H9 (cell line): ENCODE measurements at regions not wholly inside any gene's neighbourhood (a gene's known extent, or its start where the extent isn't known, plus 50 kb on each side); places are given as distances from the start of the nearest gene placed in this dataset.

ENCODE experiments used
- DNase-seq: peaks from one replicate; pipeline ENCODE4 v3.0.0-alpha.2; 2017
- H2AFZ ChIP-seq: one replicate; pipeline ENCODE4 v1.6.1; 2013; ENCODE audit warnings: mild to moderate bottlenecking, low read length, control low read depth, moderate library complexity
- H2AK5ac ChIP-seq: 2 replicates; pipeline ENCODE4 v1.6.1; 2013; ENCODE audit warnings: low read length, control low read depth, mixed read lengths; ENCODE audit not compliant: insufficient read length
- H2BK120ac ChIP-seq: one replicate; pipeline ENCODE4 v1.6.1; 2013; ENCODE audit warnings: low read depth, mild to moderate bottlenecking, low read length, control low read depth, inconsistent platforms; ENCODE audit not compliant: poor library complexity, severe bottlenecking
- H2BK12ac ChIP-seq: 2 replicates; pipeline ENCODE4 v1.6.1; 2013; ENCODE audit warnings: low read length, control low read depth, mixed read lengths, low read depth; ENCODE audit not compliant: insufficient read length
- H2BK15ac ChIP-seq: 2 replicates; pipeline ENCODE4 v1.6.1; 2013; ENCODE audit warnings: low read depth, low read length, control low read depth
- H2BK20ac ChIP-seq: one replicate; pipeline ENCODE4 v1.6.1; 2013; ENCODE audit warnings: low read depth, mild to moderate bottlenecking, low read length, control low read depth, inconsistent platforms; ENCODE audit not compliant: poor library complexity, severe bottlenecking
- H2BK5ac ChIP-seq: 2 replicates; pipeline ENCODE4 v1.6.1; 2013; ENCODE audit warnings: low read length, control low read depth, mixed read lengths; ENCODE audit not compliant: insufficient read length
- H3K14ac ChIP-seq: 2 replicates; pipeline ENCODE4 v1.6.1; 2013; ENCODE audit warnings: low read length, control low read depth; ENCODE audit not compliant: insufficient read depth
- H3K18ac ChIP-seq: 2 replicates; pipeline ENCODE4 v1.6.1; 2013; ENCODE audit warnings: low read depth, mild to moderate bottlenecking, mixed read lengths, low read length, control low read depth; ENCODE audit not compliant: insufficient read length
- H3K23ac ChIP-seq: 2 replicates; pipeline ENCODE4 v1.6.1; 2013; ENCODE audit warnings: low read length, control low read depth, mixed read lengths, low read depth; ENCODE audit not compliant: insufficient read length
- H3K23me2 ChIP-seq: 2 replicates; pipeline ENCODE4 v1.6.1; 2013; ENCODE audit warnings: low read depth, mild to moderate bottlenecking, mixed read lengths, low read length, control low read depth; ENCODE audit not compliant: insufficient read length, poor library complexity, severe bottlenecking
- H3K27ac ChIP-seq: 2 replicates; pipeline ENCODE4 v1.5.1; 2013; ENCODE audit warnings: low read length, control low read depth, mixed read lengths, low read depth; ENCODE audit not compliant: insufficient read length
- H3K27me3 ChIP-seq: 2 replicates; pipeline ENCODE4 v1.6.1; 2013; ENCODE audit warnings: low read length, control low read depth, inconsistent platforms; ENCODE audit not compliant: insufficient read depth
- H3K4ac ChIP-seq: 2 replicates; pipeline ENCODE4 v1.6.1; 2013; ENCODE audit warnings: low read depth, mild to moderate bottlenecking, control low read depth, inconsistent platforms, low read length, moderate library complexity
- H3K4me1 ChIP-seq: 2 replicates; pipeline ENCODE4 v1.6.1; 2013; ENCODE audit warnings: low read length, control low read depth, inconsistent platforms; ENCODE audit not compliant: insufficient read depth
- H3K4me2 ChIP-seq: 2 replicates; pipeline ENCODE4 v1.6.1; 2013; ENCODE audit warnings: low read length, control low read depth, mixed read lengths; ENCODE audit not compliant: insufficient read length, insufficient read depth
- H3K56ac ChIP-seq: 2 replicates; pipeline ENCODE4 v1.6.1; 2013; ENCODE audit warnings: low read depth, mild to moderate bottlenecking, mixed read lengths, low read length, control low read depth; ENCODE audit not compliant: insufficient read length
- H3K79me1 ChIP-seq: 2 replicates; pipeline ENCODE4 v1.6.1; 2013; ENCODE audit warnings: low read depth, mild to moderate bottlenecking, moderate library complexity, low read length, control low read depth, inconsistent platforms; ENCODE audit not compliant: insufficient read depth, poor library complexity, severe bottlenecking
- H3K79me2 ChIP-seq: 2 replicates; pipeline ENCODE4 v1.6.1; 2013; ENCODE audit warnings: low read length, control low read depth, inconsistent platforms; ENCODE audit not compliant: insufficient read depth
- H3K9ac ChIP-seq: 2 replicates; pipeline ENCODE4 v1.6.1; 2013; ENCODE audit warnings: low read length, control low read depth, mixed read lengths; ENCODE audit not compliant: insufficient read length; ENCODE audit errors: extremely low read depth
- H3K9me3 ChIP-seq: one replicate; pipeline ENCODE4 v1.6.1; 2013; ENCODE audit warnings: low read depth, low read length, inconsistent platforms; ENCODE audit not compliant: control insufficient read depth
- H3T11ph ChIP-seq: one replicate; pipeline ENCODE4 v1.6.1; 2013; ENCODE audit warnings: mild to moderate bottlenecking, low read length, control low read depth, inconsistent platforms
- H4K20me1 ChIP-seq: one replicate; pipeline ENCODE4 v1.6.1; 2013; ENCODE audit not compliant: control insufficient read depth, insufficient read length, insufficient read depth
- H4K5ac ChIP-seq: 2 replicates; pipeline ENCODE4 v1.6.1; 2013; ENCODE audit warnings: low read depth, mild to moderate bottlenecking, mixed read lengths, low read length, control low read depth; ENCODE audit not compliant: insufficient read length
- H4K8ac ChIP-seq: replicated peaks from 2 replicates; pipeline ENCODE4 v1.6.1; 2013; ENCODE audit warnings: low read length, control low read depth, mixed read lengths, low read depth; ENCODE audit not compliant: insufficient read length
- H4K91ac ChIP-seq: 2 replicates; pipeline ENCODE4 v1.6.1; 2013; ENCODE audit warnings: low read depth, mild to moderate bottlenecking, moderate library complexity, mixed read lengths, low read length, control low read depth; ENCODE audit not compliant: insufficient read length
- H3K27ac Mint-ChIP-seq, 3 experiments: 2 replicates in 2 of 3; 3 replicates in 1 of 3; pipeline ENCODE4 v1.8.0; 2020 to 2021; ENCODE audit warnings: mixed read lengths in 3 of 3, mild to moderate bottlenecking in 1 of 3, moderate library complexity in 1 of 3
- H3K27me3 Mint-ChIP-seq: 2 replicates; pipeline ENCODE4 v1.8.0; 2021; ENCODE audit warnings: low read depth, mild to moderate bottlenecking, moderate library complexity, mixed read lengths
- H3K36me3 Mint-ChIP-seq, 3 experiments: 2 replicates in 2 of 3; 3 replicates in 1 of 3; pipeline ENCODE4 v1.8.0; 2020 to 2021; ENCODE audit warnings: low read depth in 3 of 3, mixed read lengths in 3 of 3; ENCODE audit not compliant: insufficient read depth in 1 of 3
- H3K4me1 Mint-ChIP-seq, 2 experiments: 2 replicates each; pipeline ENCODE4 v1.8.0; 2020; ENCODE audit warnings: mixed read lengths in 2 of 2
- H3K4me3 Mint-ChIP-seq, 2 experiments: 2 replicates in 1 of 2; 3 replicates in 1 of 2; pipeline ENCODE4 v1.8.0; 2020 to 2021; ENCODE audit warnings: mild to moderate bottlenecking in 2 of 2, mixed read lengths in 2 of 2, moderate library complexity in 1 of 2
- H3K9me3 Mint-ChIP-seq, 2 experiments: 2 replicates in 1 of 2; 3 replicates in 1 of 2; pipeline ENCODE4 v1.8.0; 2020; ENCODE audit warnings: mild to moderate bottlenecking in 2 of 2, mixed read lengths in 2 of 2, moderate library complexity in 1 of 2
- WGBS: extraction: QIAGEN DNeasy Blood & Tissue Kit; methylation state at CpG from one replicate; pipeline ENCODE4 v1.1.7; 2013; ENCODE audit warnings: missing lambda C conversion rate, low lambda C conversion rate, mixed read lengths; ENCODE audit not compliant: insufficient read length; ENCODE audit errors: extremely low coverage; 5-methylcytosine and 5-hydroxymethylcytosine counted together
- TF ChIP-seq, protein P1 (sequence below): fragments of 200-600 bp; sonication (generic); conservative IDR thresholded peaks from 3 replicates; pipeline ENCODE4 v1.8.0; 2021; ENCODE audit warnings: antibody characterized with exemption, mild to moderate bottlenecking

DNA sequence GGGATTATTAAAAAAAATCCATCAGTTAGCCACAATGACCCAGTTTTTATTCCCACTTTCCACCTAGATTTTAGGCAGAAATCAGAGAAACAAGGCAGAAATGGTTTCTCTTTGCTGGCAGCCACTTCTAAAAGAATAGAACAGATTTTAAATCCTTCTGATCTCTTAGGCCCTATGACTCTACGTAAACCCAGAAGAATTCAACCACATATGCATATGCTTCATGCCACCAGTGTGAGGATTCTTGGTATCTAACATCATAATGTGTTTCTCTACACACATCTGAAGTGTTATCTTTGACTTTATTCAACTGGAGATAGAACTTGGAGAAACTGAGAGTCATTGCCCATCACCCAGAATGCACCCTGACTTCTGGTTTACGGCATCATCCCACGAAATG lies 128.7 kb upstream of the TANK start:
- Histone ChIP-seq H2AFZ (no peak overlapping the region), H2BK15ac (no peak overlapping the region), H3K23me2 (no peaks in the 10 kb centered on the region), H4K8ac (no peak overlapping the region), H3K14ac (no peak overlapping the region), H3K27ac (no peak overlapping the region), H3K4me2 (no peak overlapping the region), H3K9ac (no peak overlapping the region), H2AK5ac (no peak overlapping the region), H3K23ac (no peak overlapping the region), H4K5ac (no peak overlapping the region), H4K20me1 (no peaks in the 10 kb centered on the region), H3K18ac (no peak overlapping the region), H3K9me3 (no peaks in the 10 kb centered on the region), H3K27me3 (no peaks in the 10 kb centered on the region), H3K79me2 (no peaks in the 10 kb centered on the region), H3K56ac (no peak overlapping the region), H2BK120ac (no peak overlapping the region), H2BK20ac (no peak overlapping the region), H3T11ph (no peak overlapping the region), H2BK5ac (no peak overlapping the region), H2BK12ac (no peak overlapping the region), H3K4ac (no peak overlapping the region), H3K79me1 (no peaks in the 10 kb centered on the region), H3K4me1 (no peaks in the 10 kb centered on the region), H4K91ac (no peak overlapping the region)
- Mint-ChIP-seq H3K4me1 (no peaks in the 10 kb centered on the region), H3K9me3 (0 out of 5 replicates have a peak, but pooled peaks cover 2 to 3% of the 10 kb centered on the region in 2 experiments), H3K36me3 (no peaks in the 10 kb centered on the region), H3K27me3 (no peaks in the 10 kb centered on the region), H3K27ac (no peak overlapping the region), H3K4me3 (no peak overlapping the region)
- no peak for DNase-seq
- TF ChIP-seq, protein P1, sequence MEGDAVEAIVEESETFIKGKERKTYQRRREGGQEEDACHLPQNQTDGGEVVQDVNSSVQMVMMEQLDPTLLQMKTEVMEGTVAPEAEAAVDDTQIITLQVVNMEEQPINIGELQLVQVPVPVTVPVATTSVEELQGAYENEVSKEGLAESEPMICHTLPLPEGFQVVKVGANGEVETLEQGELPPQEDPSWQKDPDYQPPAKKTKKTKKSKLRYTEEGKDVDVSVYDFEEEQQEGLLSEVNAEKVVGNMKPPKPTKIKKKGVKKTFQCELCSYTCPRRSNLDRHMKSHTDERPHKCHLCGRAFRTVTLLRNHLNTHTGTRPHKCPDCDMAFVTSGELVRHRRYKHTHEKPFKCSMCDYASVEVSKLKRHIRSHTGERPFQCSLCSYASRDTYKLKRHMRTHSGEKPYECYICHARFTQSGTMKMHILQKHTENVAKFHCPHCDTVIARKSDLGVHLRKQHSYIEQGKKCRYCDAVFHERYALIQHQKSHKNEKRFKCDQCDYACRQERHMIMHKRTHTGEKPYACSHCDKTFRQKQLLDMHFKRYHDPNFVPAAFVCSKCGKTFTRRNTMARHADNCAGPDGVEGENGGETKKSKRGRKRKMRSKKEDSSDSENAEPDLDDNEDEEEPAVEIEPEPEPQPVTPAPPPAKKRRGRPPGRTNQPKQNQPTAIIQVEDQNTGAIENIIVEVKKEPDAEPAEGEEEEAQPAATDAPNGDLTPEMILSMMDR, result no peak
- WGBS, result no CpG with 5 or more reads among the region's 3 CpGs
